ENCODE measurements at regions not wholly inside any gene's neighbourhood (a gene's known extent, or its start where the extent isn't known, plus 50 kb on each side); places are given as distances from the start of the nearest gene placed in this dataset.

DNA sequence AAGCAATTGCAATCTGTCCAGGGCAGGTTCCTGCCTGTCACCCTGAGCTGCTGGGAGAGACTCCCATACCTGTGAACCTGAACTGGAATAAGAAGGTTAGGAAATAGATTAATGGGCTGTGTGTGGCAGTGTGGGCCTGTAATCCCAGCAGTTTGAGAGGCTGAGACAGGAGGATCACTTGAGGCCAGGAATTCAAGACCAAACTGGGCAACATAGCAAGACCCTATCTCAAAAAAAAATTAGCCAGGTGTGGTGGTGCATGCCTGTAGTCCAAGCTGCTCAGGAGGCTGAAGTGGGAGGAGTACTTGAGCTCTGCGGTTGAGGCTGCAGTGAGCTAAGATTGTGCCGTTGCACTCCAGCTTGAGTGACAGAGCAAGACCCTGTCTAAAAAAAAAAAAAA is 127.7 kb upstream of the DSEL start:
- ATAC-seq (ENCODE audit: low read depth), result no peak
- no peaks in the 10 kb centered on the region for H3K27me3 Mint-ChIP-seq
- TF ChIP-seq, protein P1, sequence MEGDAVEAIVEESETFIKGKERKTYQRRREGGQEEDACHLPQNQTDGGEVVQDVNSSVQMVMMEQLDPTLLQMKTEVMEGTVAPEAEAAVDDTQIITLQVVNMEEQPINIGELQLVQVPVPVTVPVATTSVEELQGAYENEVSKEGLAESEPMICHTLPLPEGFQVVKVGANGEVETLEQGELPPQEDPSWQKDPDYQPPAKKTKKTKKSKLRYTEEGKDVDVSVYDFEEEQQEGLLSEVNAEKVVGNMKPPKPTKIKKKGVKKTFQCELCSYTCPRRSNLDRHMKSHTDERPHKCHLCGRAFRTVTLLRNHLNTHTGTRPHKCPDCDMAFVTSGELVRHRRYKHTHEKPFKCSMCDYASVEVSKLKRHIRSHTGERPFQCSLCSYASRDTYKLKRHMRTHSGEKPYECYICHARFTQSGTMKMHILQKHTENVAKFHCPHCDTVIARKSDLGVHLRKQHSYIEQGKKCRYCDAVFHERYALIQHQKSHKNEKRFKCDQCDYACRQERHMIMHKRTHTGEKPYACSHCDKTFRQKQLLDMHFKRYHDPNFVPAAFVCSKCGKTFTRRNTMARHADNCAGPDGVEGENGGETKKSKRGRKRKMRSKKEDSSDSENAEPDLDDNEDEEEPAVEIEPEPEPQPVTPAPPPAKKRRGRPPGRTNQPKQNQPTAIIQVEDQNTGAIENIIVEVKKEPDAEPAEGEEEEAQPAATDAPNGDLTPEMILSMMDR (IDR thresholded peaks at IDR 0.05), result no peak
- no peak overlapping the region for H3K4me3 Mint-ChIP-seq
- H3K36me3 Mint-ChIP-seq (ENCODE audit: low read depth), result no peaks in the 10 kb centered on the region
- ChIA-PET CTCF (no interaction called here), POLR2A (no interaction called here)
- DNase-seq, result no peak
- no peaks in the 10 kb centered on the region for H3K9me3 Mint-ChIP-seq
- H3K4me1 Mint-ChIP-seq, result no peaks in the 10 kb centered on the region
- H3K27ac Mint-ChIP-seq, result no peak overlapping the region
- intact Hi-C loops (cut with micrococcal nuclease), result no loop called here

DNA sequence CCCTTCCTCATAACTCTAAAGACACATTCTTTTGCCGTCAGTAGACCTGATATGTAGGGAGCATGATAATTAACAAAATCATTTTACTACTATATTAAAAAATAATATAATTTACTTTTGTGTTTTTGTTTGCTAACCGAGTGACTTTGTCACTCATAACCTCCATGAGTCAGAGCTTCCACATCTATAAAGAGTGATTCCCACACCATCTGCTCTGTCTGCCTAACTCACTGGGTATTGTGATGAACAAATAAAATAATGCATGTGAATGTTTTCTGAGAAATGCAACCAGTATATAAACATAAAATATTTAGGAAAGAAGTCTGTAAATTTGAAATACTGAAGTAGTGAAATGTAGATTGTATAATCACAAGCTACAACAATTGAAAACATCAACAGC is 123.4 kb upstream of the DSEL start:
- no peaks in the 10 kb centered on the region for H3K27me3 Mint-ChIP-seq
- peaks cover 2% of the 10 kb centered on the region for H3K9me3 Mint-ChIP-seq

DNA sequence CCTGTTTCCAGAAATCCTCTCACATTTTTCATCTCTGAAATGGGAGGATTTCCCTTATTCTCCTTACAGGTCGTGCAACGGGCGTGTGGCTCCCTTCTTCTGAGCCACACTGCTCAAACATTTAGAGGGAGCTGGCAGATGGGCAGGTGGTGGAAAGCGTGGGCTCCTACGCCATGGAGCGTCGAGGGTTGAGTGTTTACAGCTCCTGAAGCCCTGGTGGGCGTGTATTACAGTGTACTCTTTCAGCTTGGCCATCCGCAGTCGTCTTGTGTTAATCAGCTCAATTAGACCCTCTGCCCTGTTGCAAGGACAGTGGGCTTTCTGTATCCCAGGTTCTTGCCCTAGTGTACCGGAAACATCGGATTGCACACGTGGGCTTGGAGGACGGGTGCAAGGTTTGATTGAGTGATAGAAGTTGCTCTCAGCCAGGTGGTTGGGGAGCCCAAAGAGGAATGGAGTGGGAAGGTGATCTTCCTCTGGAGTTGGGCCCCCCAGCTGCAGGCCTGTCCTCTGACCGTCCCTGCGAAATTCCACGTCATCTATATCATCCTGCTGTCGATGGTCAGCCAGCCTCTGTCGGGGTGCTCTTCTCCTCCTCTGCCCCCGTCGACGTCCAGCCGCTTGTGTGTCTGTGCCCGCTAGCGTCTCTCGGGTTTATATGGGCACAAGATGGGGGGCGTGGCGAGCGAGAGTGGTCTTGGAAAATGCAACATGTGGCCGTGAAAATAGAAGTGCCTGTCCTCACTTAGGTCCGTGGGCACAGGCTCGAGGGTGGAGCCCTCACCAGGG is 120.3 kb upstream of the DSEL start:
- no peak for ATAC-seq (ENCODE audit: low read depth)
- Mint-ChIP-seq H3K4me1 (no peaks in the 10 kb centered on the region), H3K9me3 (peaks cover 2% of the 10 kb centered on the region), H3K4me3 (no peak overlapping the region), H3K27me3 (no peaks in the 10 kb centered on the region), H3K27ac (no peak overlapping the region), H3K36me3 (ENCODE audit: low read depth) (no peaks in the 10 kb centered on the region)
- intact Hi-C loops (cut with micrococcal nuclease), result no loop called here
- TF ChIP-seq, protein P1 (IDR thresholded peaks at IDR 0.05), result no peak
- CTCF ChIA-PET, result no interaction called here
- no peak for DNase-seq
- POLR2A ChIA-PET, result no interaction called here

More for the DNA sequence above, 123.4 kb upstream of the DSEL start:
- ChIA-PET CTCF (no interaction called here), POLR2A (no interaction called here)
- intact Hi-C loops (cut with micrococcal nuclease), result no loop called here
- no peak for DNase-seq
- TF ChIP-seq, protein P1 (IDR thresholded peaks at IDR 0.05), result no peak
- Mint-ChIP-seq H3K4me3 (no peak overlapping the region), H3K4me1 (no peaks in the 10 kb centered on the region), H3K27ac (no peak overlapping the region), H3K36me3 (ENCODE audit: low read depth) (no peaks in the 10 kb centered on the region)
- no peak for ATAC-seq (ENCODE audit: low read depth)

DNA sequence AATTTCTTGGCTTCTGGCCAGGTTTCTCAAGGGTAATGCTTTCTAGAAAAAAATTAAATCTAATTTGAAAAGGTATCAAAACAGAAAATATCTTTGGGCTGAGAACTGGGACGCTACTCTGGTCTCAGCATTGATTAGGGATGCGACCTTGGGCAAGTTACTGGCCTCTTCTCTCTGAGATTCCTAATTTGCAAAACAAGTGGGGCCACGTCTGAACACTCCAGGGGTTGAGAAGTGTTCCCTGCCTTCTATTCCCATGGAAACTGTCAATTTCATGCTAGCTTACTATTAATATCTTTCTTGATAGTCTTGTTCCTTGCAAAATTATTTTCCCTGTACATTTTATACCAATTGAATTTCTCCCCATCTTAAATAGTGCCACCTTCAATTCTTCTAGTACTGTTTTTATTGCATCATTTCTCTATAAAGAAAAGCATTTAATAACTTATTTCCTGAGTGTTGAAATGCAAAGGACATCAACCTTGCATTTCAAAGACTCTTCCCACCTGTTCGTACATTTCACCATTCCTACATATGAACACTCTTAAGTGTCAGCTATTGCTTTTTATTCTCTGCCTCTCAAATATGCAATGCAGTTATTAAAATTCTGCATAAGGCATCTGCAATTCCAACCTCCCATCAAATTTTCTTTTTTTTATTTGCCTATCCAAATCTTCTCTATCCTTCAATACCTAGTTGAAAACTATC is 118.3 kb upstream of the DSEL start:
- TF ChIP-seq, protein P1 (IDR thresholded peaks at IDR 0.05), result no peak

DNA sequence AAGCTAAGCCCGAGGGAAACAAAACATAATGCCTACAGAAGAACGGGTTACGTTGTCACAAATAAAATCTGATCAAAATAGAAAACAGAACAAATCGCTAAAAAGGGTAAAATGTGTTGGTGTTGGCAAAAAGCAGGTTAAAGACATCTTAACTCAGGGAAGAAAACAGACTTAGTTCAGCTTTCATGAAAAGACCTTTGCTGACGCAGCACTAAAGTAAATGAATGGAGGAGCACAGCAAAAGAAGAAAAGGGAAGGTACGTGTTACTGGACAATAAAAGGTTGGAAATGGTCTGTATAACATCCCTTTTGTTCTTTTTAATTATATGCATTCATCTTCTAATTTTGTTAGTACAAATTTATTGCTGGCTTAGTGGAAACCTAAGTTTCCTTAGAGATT is 117.4 kb upstream of the DSEL start:
- H3K4me3 Mint-ChIP-seq, result no peak overlapping the region
- no peaks in the 10 kb centered on the region for H3K36me3 Mint-ChIP-seq (ENCODE audit: low read depth)
- H3K9me3 Mint-ChIP-seq, result peaks cover 2% of the 10 kb centered on the region
- no peak for ATAC-seq (ENCODE audit: low read depth)
- no peaks in the 10 kb centered on the region for H3K27me3 Mint-ChIP-seq
- H3K27ac Mint-ChIP-seq, result no peak overlapping the region
- ChIA-PET CTCF (no interaction called here), POLR2A (no interaction called here)
- intact Hi-C loops (cut with micrococcal nuclease), result no loop called here
- no peak for DNase-seq
- TF ChIP-seq, protein P1 (IDR thresholded peaks at IDR 0.05), result no peak
- H3K4me1 Mint-ChIP-seq, result no peaks in the 10 kb centered on the region

More for the DNA sequence above, 118.3 kb upstream of the DSEL start:
- DNase-seq (no peak), ATAC-seq (ENCODE audit: low read depth) (no peak)
- POLR2A ChIA-PET, result no interaction called here
- Mint-ChIP-seq H3K9me3 (peaks cover 2% of the 10 kb centered on the region), H3K4me3 (no peak overlapping the region), H3K36me3 (ENCODE audit: low read depth) (no peaks in the 10 kb centered on the region), H3K27ac (no peak overlapping the region), H3K4me1 (no peaks in the 10 kb centered on the region), H3K27me3 (no peaks in the 10 kb centered on the region)
- CTCF ChIA-PET, result no interaction called here
- intact Hi-C loops (cut with micrococcal nuclease), result no loop called here
